ENCODE measurements at regions not wholly inside any gene's neighbourhood (a gene's known extent, or its start where the extent isn't known, plus 50 kb on each side); places are given as distances from the start of the nearest gene placed in this dataset.
"Not testable (repeated sequence)": the region's sequence is repeated elsewhere in the genome, so short reads cannot be mapped to it uniquely, and the experiment has no call there.

- in situ Hi-C loops (cut with HindIII; ENCODE audit: low pct_ligation_motif_present, low pct_unique_long_range_greater_than_20kb, low sequenced_read_pairs), result no loop called here
- DNase-seq, result no peak
Observed at GRCh38 chrX:35507701-35508100, 290.4 kb upstream of the MAGEB16 start.

DNA sequence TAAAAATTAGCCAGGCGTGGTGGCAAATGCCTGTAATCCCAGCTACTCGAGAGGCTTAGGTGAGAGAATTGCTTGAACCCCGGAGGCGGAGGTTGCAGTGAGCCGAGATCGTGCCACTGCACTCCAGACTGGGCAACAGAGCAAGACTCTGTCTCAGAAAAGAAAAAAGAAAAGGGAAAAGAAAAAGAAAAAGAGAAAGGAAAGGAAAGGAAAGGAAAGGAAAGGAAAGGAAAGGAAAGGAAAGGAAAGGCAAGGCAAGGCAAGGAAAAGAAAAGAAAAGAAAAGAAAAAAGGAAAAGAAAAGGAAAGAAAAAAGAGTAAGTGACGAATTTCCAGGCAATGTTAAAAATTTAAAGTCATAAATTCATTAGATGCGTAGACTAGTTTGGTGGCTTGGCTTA is 250.1 kb upstream of the MAGEB16 start:
- in situ Hi-C loops (cut with HindIII; ENCODE audit: low pct_ligation_motif_present, low pct_unique_long_range_greater_than_20kb, low sequenced_read_pairs); DNase-seq: not testable (repeated sequence)

DNA sequence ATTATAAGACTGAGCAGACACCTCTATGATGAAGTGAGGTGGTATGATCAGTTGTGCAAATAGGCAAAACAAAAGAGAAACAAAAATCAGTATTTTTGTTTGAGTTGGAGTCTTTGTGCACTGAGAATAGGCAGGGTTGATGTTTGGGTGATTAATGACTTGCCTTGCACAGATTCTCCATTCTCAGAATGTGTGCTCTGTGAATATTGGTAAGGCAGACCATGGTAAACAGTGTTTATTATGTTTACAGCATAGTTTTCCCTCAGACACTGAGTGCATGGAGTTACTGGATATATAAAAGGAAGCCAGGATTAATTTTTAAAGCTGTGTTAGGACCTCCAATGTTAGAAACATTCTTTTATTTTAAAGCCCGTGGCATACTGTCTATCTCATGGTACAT is 240.2 kb upstream of the MAGEB16 start:
- no peak for DNase-seq
- in situ Hi-C loops (cut with HindIII; ENCODE audit: low pct_ligation_motif_present, low pct_unique_long_range_greater_than_20kb, low sequenced_read_pairs), result no loop called here

- no peak for DNase-seq
- in situ Hi-C loops (cut with HindIII; ENCODE audit: low pct_ligation_motif_present, low pct_unique_long_range_greater_than_20kb, low sequenced_read_pairs), result no loop called here
Observed at GRCh38 chrX:35561985-35562384, 236.2 kb upstream of the MAGEB16 start.

DNA sequence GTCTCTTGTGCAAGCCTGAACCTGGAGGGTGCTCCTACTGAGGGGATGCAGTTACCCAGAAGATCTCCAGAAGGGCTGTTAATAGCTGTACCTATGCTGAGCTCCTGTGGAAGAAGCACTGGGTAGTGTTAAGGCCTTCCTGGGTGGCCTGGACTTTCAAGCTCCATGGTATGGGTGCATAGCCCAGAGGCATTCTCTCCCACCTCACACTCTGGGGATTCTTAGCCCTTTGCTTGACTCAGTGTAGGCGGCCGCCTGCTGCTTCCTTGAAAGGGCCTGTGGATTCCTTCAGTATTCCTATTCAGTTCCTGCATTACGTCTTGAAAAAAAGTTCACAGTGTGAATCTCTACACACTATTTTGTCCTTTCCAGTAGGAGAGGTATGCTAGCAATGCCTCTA is 235.7 kb upstream of the MAGEB16 start:
- in situ Hi-C loops (cut with HindIII; ENCODE audit: low pct_ligation_motif_present, low pct_unique_long_range_greater_than_20kb, low sequenced_read_pairs), result no loop called here
- no peak for DNase-seq

DNA sequence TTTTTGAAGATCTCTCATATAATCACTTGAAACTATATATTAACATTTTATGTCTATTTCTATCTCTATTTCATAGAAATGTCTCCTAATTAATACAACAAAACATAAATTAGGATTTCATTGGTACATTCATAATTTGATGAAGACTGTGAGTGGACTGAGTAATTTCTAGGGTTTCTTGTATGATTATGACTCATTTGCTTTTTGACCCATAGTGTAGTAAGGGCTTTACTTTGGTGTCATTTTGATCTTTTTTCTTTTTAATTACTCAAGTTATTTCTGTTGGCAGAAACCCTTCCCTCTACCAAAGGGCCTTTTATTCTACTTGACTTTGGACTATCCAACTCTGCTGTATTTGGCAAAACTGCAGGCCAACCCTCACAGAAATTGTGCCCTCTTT is 207.9 kb upstream of the MAGEB16 start:
- in situ Hi-C loops (cut with HindIII; ENCODE audit: low pct_ligation_motif_present, low pct_unique_long_range_greater_than_20kb, low sequenced_read_pairs), result no loop called here
- DNase-seq, result no peak

- DNase-seq; in situ Hi-C loops (cut with HindIII; ENCODE audit: low pct_ligation_motif_present, low pct_unique_long_range_greater_than_20kb, low sequenced_read_pairs): not testable (repeated sequence)
Observed at GRCh38 chrX:35611562-35611961, 186.6 kb upstream of the MAGEB16 start.

- in situ Hi-C loops (cut with HindIII; ENCODE audit: low pct_ligation_motif_present, low pct_unique_long_range_greater_than_20kb, low sequenced_read_pairs), result no loop called here
- no peak for DNase-seq
Observed at GRCh38 chrX:35617836-35618235, 180.3 kb upstream of the MAGEB16 start.

DNA sequence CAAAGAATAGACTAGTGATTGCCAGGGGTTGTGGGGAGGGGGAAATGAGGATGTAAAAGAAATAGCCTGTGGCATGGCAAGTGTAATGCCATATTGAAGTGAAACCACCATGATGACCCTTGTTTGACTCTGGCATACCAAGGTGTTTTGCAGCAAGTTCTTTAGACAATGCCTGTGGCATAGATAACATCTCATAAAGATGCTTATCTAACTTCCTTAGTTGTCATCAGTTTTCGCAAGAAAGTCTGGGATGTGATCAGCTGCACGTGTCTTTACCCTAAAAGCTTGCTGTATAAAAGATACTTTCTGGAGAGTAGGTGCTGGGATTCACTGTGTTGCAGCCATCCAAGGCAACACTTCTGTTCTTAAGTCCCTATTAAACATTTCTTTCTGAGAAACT is 176.1 kb upstream of the MAGEB16 start:
- in situ Hi-C loops (cut with HindIII; ENCODE audit: low pct_ligation_motif_present, low pct_unique_long_range_greater_than_20kb, low sequenced_read_pairs), result no loop called here
- DNase-seq, result no peak

GRCh38 chrX:35622601-35623000 is 175.5 kb upstream of the MAGEB16 start:
- DNase-seq, result no peak
- in situ Hi-C loops (cut with HindIII; ENCODE audit: low pct_ligation_motif_present, low pct_unique_long_range_greater_than_20kb, low sequenced_read_pairs), result no loop called here

DNA sequence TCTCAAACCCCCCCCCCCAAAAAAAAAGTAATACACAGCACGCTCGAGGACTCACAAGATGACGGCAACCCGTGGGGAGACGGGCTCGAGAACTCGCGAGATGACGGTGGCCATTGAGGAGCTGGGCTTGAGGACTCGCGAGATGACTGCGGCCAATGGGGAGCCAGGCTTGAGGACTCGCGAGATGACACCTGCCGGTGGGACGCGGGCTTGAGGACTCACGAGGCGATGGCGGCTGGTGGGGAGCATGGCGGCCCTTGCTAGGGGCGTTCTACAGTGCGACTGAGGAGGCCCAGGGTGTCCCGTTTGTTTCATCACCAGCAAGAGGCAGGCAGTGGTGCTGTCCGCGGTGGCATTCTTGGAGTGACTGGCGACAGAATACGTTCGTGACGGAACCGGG is 172.4 kb upstream of the MAGEB16 start:
- in situ Hi-C loops (cut with HindIII; ENCODE audit: low pct_ligation_motif_present, low pct_unique_long_range_greater_than_20kb, low sequenced_read_pairs), result no loop called here
- no peak for DNase-seq

DNA sequence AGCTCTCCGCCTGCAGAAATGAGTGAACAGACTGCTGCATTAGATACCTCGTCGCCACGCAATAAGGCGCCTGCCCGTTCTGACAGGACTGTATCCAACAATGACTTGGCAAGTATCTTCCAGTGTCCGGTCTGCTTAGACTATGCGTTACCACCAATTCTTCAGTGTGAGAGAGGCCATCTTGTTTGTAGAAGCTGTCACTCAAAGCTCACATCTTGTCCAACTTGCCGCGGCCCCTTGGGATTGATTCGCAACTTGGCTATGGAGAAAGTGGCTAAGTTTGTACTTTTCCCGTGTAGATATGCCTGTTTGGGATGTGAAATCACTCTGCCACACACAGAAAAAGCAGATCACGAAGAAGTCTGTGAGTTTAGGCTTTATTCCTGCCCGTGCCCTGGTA is 172.0 kb upstream of the MAGEB16 start:
- no peak for DNase-seq
- in situ Hi-C loops (cut with HindIII; ENCODE audit: low pct_ligation_motif_present, low pct_unique_long_range_greater_than_20kb, low sequenced_read_pairs), result no loop called here

DNA sequence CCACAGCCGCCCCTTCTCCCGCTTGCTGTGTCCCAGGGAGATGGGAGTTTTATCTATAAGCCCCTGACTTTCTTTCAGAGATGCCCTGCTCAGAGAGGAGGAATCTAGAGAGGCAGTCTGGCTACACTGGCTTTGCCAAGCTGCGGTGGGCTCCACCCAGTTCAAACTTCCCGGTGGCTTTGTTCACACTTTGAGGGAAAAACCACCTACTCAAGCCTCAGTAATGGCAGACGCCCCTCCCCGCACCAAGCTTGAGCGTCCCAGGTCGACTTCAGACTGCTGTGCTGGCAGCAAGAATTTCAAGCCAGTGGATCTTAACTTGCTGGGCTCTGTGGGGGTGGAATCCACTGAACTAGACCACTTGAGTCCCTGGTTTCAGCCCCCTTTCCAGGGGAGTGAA is 162.2 kb upstream of the MAGEB16 start:
- in situ Hi-C loops (cut with HindIII; ENCODE audit: low pct_ligation_motif_present, low pct_unique_long_range_greater_than_20kb, low sequenced_read_pairs); DNase-seq: not testable (repeated sequence)

GRCh38 chrX:35664833-35665232 is 133.3 kb upstream of the MAGEB16 start:
- in situ Hi-C loops (cut with HindIII; ENCODE audit: low pct_ligation_motif_present, low pct_unique_long_range_greater_than_20kb, low sequenced_read_pairs), result no loop called here

DNA sequence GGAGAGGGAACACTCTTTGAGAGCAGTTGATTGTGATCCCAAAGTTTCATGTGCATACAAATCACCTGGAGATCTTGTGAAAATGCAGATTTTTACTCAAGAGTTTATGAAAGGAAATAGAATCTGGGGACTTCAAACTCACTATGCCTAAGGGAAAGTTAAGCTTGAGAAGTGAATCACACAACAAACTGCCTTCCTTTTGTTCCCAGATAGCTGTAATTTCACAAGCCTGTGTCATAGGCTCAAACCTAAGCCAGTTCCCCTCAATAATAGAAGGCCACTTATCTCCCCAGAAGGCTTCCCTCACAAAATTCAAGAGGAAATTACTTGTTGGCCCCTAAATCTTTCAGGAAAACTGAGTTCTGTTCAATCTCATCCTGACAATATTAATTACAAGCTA is 132.8 kb upstream of the MAGEB16 start:
- in situ Hi-C loops (cut with HindIII; ENCODE audit: low pct_ligation_motif_present, low pct_unique_long_range_greater_than_20kb, low sequenced_read_pairs), result no loop called here
- no peak for DNase-seq

More at GRCh38 chrX:35664833-35665232, 133.3 kb upstream of the MAGEB16 start:
- no peak for DNase-seq

- in situ Hi-C loops (cut with HindIII; ENCODE audit: low pct_ligation_motif_present, low pct_unique_long_range_greater_than_20kb, low sequenced_read_pairs), result no loop called here
- DNase-seq, result no peak
Observed at GRCh38 chrX:35670889-35671288, 127.3 kb upstream of the MAGEB16 start.

- DNase-seq, result no peak
- in situ Hi-C loops (cut with HindIII; ENCODE audit: low pct_ligation_motif_present, low pct_unique_long_range_greater_than_20kb, low sequenced_read_pairs), result no loop called here
Observed at GRCh38 chrX:35675151-35675550, 123.0 kb upstream of the MAGEB16 start.

DNA sequence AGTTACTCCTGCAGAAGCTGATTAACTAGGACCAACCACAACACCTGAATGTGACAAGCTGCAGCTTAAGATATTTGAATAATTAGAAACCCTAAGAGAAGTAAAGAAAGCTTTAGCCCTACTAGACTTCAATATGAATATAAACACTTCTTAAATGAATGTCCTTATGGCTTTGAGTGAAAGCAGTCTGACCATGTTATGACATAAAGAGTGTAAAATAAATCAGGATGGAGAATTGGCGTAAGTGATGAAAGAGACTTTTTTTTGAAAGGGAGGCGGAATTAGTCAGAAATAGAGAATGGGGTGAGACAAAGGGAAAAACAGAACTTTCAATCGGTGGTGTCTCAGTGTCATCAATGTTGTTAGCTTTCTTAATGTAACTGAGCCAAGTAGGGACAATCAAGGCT is 117.2 kb upstream of the MAGEB16 start:
- no peak for DNase-seq
- in situ Hi-C loops (cut with HindIII; ENCODE audit: low pct_ligation_motif_present, low pct_unique_long_range_greater_than_20kb, low sequenced_read_pairs), result no loop called here

- in situ Hi-C loops (cut with HindIII; ENCODE audit: low pct_ligation_motif_present, low pct_unique_long_range_greater_than_20kb, low sequenced_read_pairs), result no loop called here
Observed at GRCh38 chrX:35682476-35682875, 115.7 kb upstream of the MAGEB16 start.

GRCh38 chrX:35696760-35697234 is 101.3 kb upstream of the MAGEB16 start:
- no peak for DNase-seq
- in situ Hi-C loops (cut with HindIII; ENCODE audit: low pct_ligation_motif_present, low pct_unique_long_range_greater_than_20kb, low sequenced_read_pairs), result no loop called here

More at GRCh38 chrX:35682476-35682875, 115.7 kb upstream of the MAGEB16 start:
- no peak for DNase-seq

GRCh38 chrX:35699642-35700041 is 98.5 kb upstream of the MAGEB16 start:
- in situ Hi-C loops (cut with HindIII; ENCODE audit: low pct_ligation_motif_present, low pct_unique_long_range_greater_than_20kb, low sequenced_read_pairs), result no loop called here
- DNase-seq, result no peak
